Panc1 (cell line): ENCODE measurements at regions not wholly inside any gene's neighbourhood (a gene's known extent, or its start where the extent isn't known, plus 50 kb on each side); places are given as distances from the start of the nearest gene placed in this dataset.

Experiments used
- ATAC-seq: fragments of 200-7000 bp; cut with Tn5 transposase; 2 replicates; pipeline ENCODE4 v1.9.1; 2020; ENCODE audit warnings: mild to moderate bottlenecking, moderate library complexity
- BruUV-seq: library from RNA; stranded (reverse); fragments of 400-500 nt; replicated peaks from 2 replicates; lab custom pipeline; 2021; lab: Mats Ljungman, UMichigan
- CTCF ChIA-PET: fragments of 300-600 bp; sonication (Branson Sonifier 250); formaldehyde crosslinking; loops from one replicate; lab custom pipeline; 2022; ENCODE audit warnings: antibody characterized with exemption; lab: Charles Lee
- POLR2A ChIA-PET: fragments of 300-600 bp; sonication (Branson Sonifier 250); formaldehyde crosslinking; loops from one replicate; lab custom pipeline; 2022; ENCODE audit warnings: antibody characterized with exemption; lab: Charles Lee
- DNase-seq: peaks from one replicate; pipeline ENCODE4 v3.0.0-alpha.2; 2010; ENCODE audit warnings: low read depth, low spot score
- H3K27ac ChIP-seq: 2 replicates; pipeline ENCODE4 v1.5.1; 2011; ENCODE audit warnings: mild to moderate bottlenecking, low read length, inconsistent platforms
- H3K27me3 ChIP-seq: fragments of 200-500 bp; sonication (Bioruptor generic); 2 replicates; pipeline ENCODE4 v1.6.0; 2014; ENCODE audit warnings: low read length, inconsistent platforms; ENCODE audit not compliant: control insufficient read depth, insufficient read depth
- H3K36me3 ChIP-seq: fragments of 200-500 bp; sonication (Bioruptor generic); 2 replicates; pipeline ENCODE4 v1.5.1; 2014; ENCODE audit warnings: inconsistent platforms, mild to moderate bottlenecking, low read length, moderate library complexity; ENCODE audit not compliant: control insufficient read depth, insufficient read depth
- H3K4me1 ChIP-seq: 2 replicates; pipeline ENCODE4 v1.5.1; 2011; ENCODE audit warnings: inconsistent platforms, mild to moderate bottlenecking, low read length, moderate library complexity; ENCODE audit not compliant: control insufficient read depth, insufficient read depth
- H3K4me3 ChIP-seq, 2 experiments: 2 replicates each; pipeline ENCODE4 v1.5.1; 2011 to 2012; ENCODE audit warnings: low read depth in 2 of 2, low read length in 2 of 2, mild to moderate bottlenecking in 2 of 2, inconsistent platforms in 1 of 2, moderate library complexity in 1 of 2
- H3K9me3 ChIP-seq: fragments of 200-500 bp; sonication (Bioruptor generic); 2 replicates; pipeline ENCODE4 v1.5.1; 2014; ENCODE audit warnings: low read depth, mild to moderate bottlenecking, inconsistent platforms, low read length, moderate library complexity; ENCODE audit not compliant: control insufficient read depth, insufficient read depth
- CTCF ChIP-seq: fragments of 450-650 bp; IDR thresholded peaks from 2 replicates; pipeline ENCODE4 v1.5.1; 2017; ENCODE audit warnings: mild to moderate bottlenecking
- POLR2AphosphoS5 ChIP-seq: IDR thresholded peaks from 2 replicates; pipeline ENCODE4 v1.6.1; 2012; ENCODE audit warnings: mild to moderate bottlenecking, low read depth, low read length, moderate library complexity
- REST ChIP-seq, 2 experiments: IDR thresholded peaks; 2 replicates each; pipeline ENCODE4 v1.6.1; 2011 to 2012; ENCODE audit warnings: low read depth in 2 of 2, control low read depth in 1 of 2, low read length in 1 of 2, mild to moderate bottlenecking in 1 of 2, moderate library complexity in 1 of 2; ENCODE audit not compliant: insufficient read depth in 1 of 2
- SIN3A ChIP-seq: IDR thresholded peaks from 2 replicates; pipeline ENCODE4 v1.6.1; 2012; ENCODE audit warnings: low read depth, mild to moderate bottlenecking, low read length, moderate library complexity, borderline replicate concordance; ENCODE audit not compliant: insufficient read depth
- TCF7L2 ChIP-seq: IDR thresholded peaks from 2 replicates; pipeline ENCODE4 v1.6.1; 2011; ENCODE audit warnings: mild to moderate bottlenecking, low read depth, low read length, inconsistent platforms
- in situ Hi-C: cut with HindIII; loops from 2 replicates; pipeline ENCODE4 v1.10.0; 2016; ENCODE audit warnings: low sequenced_read_pairs, low pct_unique_long_range_greater_than_20kb
- intact Hi-C: fragments of 100-400 bp; cut with micrococcal nuclease; formaldehyde crosslinking; loops from one replicate; pipeline ENCODE4 v1.10.0; 2022; ENCODE audit not compliant: unreplicated experiment

- TF ChIP-seq CTCF = no peak
- no peak for TF ChIP-seq POLR2AphosphoS5
- TF ChIP-seq REST (IDR thresholded peaks at IDR 0.05; ENCODE audit: insufficient read depth in 1 of 2, low read depth in 2 of 2, low read length in 1 of 2) = no peak
- TF ChIP-seq SIN3A = no peak
- TF ChIP-seq TCF7L2 = no peak
- ChIA-PET CTCF (no interaction called here), POLR2A (no interaction called here)
- H3K27ac ChIP-seq = no peak overlapping the region
- no peaks in the 10 kb centered on the region for H3K4me1 ChIP-seq
- H3K9me3 ChIP-seq = no peaks in the 10 kb centered on the region; the same call in 1 of the 2 replicates
- H3K27me3 ChIP-seq = no peaks in the 10 kb centered on the region
- ATAC-seq = no peak
- no peak for DNase-seq
- H3K4me3 ChIP-seq = no peak overlapping the region
- in situ Hi-C loops (no loop called here), intact Hi-C loops (no loop called here)
- no peaks in the 10 kb centered on the region for H3K36me3 ChIP-seq
- no TSS peak for BruUV-seq
Observed at GRCh38 chr12:88383405-88383804, 196.9 kb downstream of the KITLG start.

GRCh38 chr12:88388566-88389540, 191.4 kb downstream of the KITLG start:
- in situ Hi-C loops = no loop called here
- CTCF ChIA-PET = no interaction called here

More at GRCh38 chr12:88388566-88389540, 191.4 kb downstream of the KITLG start:
- intact Hi-C loops = no loop called here
- Histone ChIP-seq H3K36me3 (no peaks in the 10 kb centered on the region), H3K4me3 (no peak overlapping the region), H3K4me1 (no peaks in the 10 kb centered on the region), H3K27me3 (no peaks in the 10 kb centered on the region), H3K27ac (no peak overlapping the region), H3K9me3 (no peaks in the 10 kb centered on the region; the same call in 1 of the 2 replicates)
- POLR2A ChIA-PET = no interaction called here
- no peak for DNase-seq
- TF ChIP-seq SIN3A (no peak), CTCF (no peak), TCF7L2 (no peak), REST (IDR thresholded peaks at IDR 0.05; ENCODE audit: insufficient read depth in 1 of 2, low read depth in 2 of 2, low read length in 1 of 2) (no peak), POLR2AphosphoS5 (no peak)
- no peak for ATAC-seq
- no TSS peak for BruUV-seq
